ENCODE measurements at regions not wholly inside any gene's neighbourhood (a gene's known extent, or its start where the extent isn't known, plus 50 kb on each side); places are given as distances from the start of the nearest gene placed in this dataset.

DNA sequence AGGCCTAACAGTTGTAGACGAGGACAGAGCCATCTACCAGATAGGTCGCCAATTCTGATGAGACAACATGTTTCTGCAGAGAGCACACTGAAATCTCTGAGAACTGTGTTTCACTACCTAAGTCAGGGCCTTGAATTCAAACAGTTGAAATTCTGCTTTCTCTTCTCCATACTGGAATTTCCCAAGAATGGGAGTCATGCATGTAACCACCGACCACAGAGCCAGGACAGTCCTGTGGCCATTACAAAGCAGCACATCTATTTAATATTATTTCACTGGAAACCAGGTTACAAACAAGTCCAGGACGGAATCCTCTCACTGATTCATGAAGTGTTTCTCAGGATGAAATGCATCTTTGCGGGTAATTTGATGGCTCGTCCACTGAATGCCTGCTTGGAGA is 62.0 kb upstream of the ST8SIA6 start:
- DNase-seq = no peak
- intact Hi-C loops (cut with DNase I; ENCODE audit: low total_unique reads) = no loop called here
- TF ChIP-seq, protein P1, sequence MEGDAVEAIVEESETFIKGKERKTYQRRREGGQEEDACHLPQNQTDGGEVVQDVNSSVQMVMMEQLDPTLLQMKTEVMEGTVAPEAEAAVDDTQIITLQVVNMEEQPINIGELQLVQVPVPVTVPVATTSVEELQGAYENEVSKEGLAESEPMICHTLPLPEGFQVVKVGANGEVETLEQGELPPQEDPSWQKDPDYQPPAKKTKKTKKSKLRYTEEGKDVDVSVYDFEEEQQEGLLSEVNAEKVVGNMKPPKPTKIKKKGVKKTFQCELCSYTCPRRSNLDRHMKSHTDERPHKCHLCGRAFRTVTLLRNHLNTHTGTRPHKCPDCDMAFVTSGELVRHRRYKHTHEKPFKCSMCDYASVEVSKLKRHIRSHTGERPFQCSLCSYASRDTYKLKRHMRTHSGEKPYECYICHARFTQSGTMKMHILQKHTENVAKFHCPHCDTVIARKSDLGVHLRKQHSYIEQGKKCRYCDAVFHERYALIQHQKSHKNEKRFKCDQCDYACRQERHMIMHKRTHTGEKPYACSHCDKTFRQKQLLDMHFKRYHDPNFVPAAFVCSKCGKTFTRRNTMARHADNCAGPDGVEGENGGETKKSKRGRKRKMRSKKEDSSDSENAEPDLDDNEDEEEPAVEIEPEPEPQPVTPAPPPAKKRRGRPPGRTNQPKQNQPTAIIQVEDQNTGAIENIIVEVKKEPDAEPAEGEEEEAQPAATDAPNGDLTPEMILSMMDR (IDR thresholded peaks at IDR 0.05) = no peak

DNA sequence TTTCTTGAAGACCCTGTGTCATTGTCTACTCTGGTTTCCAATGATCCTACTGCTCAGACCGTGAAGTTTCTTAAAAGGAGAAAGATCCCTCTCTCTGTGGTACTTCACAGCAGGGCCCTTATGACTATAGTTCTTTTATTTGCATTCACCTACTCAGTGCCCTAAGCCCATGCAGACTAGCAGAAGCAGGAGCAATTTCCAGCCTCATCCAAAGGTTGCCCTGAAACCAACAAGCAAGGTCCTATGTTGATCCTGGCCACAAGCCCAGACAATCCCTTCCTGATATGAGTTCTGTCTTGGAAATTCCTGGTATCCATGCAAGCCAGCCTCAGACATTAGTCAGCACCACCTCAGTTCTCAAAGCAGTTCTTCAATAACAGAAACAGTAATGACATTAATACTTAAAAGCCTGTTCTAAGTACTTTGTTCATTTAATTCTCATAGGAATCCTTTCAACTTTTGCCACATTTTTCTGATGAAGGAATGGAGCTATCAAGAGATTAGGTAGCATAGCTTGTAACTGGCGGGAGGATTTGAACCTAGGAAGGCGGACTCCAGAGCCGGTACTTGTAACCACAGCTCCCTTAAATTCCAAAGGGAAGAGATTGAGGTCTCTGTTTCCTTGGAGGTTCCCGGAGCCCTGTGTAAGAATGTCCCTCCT is 58.1 kb upstream of the ST8SIA6 start:
- H3K4me3 ChIP-seq = no peak overlapping the region
- intact Hi-C loops (cut with DNase I; ENCODE audit: low total_unique reads) = no loop called here
- TF ChIP-seq, protein P1 (IDR thresholded peaks at IDR 0.05) = no peak
- H3K27ac ChIP-seq = no peak overlapping the region
- H3K27me3 ChIP-seq = no peaks in the 10 kb centered on the region
- peak in 1 of 2 donors; percentile 49 for DNase-seq
- no peaks in the 10 kb centered on the region for H3K36me3 ChIP-seq
- no peaks in the 10 kb centered on the region for H3K9me3 ChIP-seq
- H3K4me1 ChIP-seq = peaks cover 0 to 12% (median 4%) of the 10 kb centered on the region in 4 donors

More for the DNA sequence above, 62.0 kb upstream of the ST8SIA6 start:
- Histone ChIP-seq H3K36me3 (no peaks in the 10 kb centered on the region), H3K4me1 (peaks cover 0 to 12% (median 4%) of the 10 kb centered on the region in 4 donors), H3K27me3 (no peaks in the 10 kb centered on the region), H3K4me3 (no peak overlapping the region), H3K27ac (no peak overlapping the region), H3K9me3 (no peaks in the 10 kb centered on the region)

GRCh38 chr10:17510242-17510908 is 56.0 kb upstream of the ST8SIA6 start:
- Histone ChIP-seq H3K9me3 (no peaks in the 10 kb centered on the region), H3K4me1 (peaks cover 0 to 12% (median 4%) of the 10 kb centered on the region in 4 donors), H3K27ac (no peak overlapping the region), H3K4me3 (no peak overlapping the region), H3K36me3 (no peaks in the 10 kb centered on the region), H3K27me3 (no peaks in the 10 kb centered on the region)
- DNase-seq = no peak
- intact Hi-C loops (cut with DNase I; ENCODE audit: low total_unique reads) = no loop called here
- TF ChIP-seq, protein P1 (IDR thresholded peaks at IDR 0.05) = no peak

DNA sequence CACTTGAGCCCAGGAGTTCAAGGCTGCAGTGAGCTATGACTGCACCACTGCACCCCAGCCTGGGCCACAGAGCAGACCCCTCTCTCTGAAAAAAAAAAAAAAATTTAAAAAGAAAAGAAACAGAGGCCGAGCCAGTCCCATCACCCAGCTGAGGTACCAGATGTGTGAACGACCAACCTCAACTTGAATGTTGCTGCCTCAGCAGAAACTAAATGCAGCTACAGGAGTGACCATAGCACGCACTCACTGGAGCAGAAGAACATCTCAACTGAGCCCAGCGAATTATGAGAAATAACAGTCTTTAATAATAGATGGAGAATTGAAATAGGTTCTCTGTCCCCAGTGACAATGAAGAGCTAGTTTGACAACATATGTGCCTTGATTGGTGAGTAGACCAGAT is 53.1 kb upstream of the ST8SIA6 start:
- Histone ChIP-seq H3K4me1 (peaks cover 0 to 8% (median 3%) of the 10 kb centered on the region in 4 donors), H3K36me3 (no peaks in the 10 kb centered on the region), H3K4me3 (no peak overlapping the region), H3K9me3 (no peaks in the 10 kb centered on the region), H3K27ac (no peak overlapping the region), H3K27me3 (no peaks in the 10 kb centered on the region)
- TF ChIP-seq, protein P1 (IDR thresholded peaks at IDR 0.05) = no peak
- no peak for DNase-seq
- intact Hi-C loops (cut with DNase I; ENCODE audit: low total_unique reads) = no loop called here

DNA sequence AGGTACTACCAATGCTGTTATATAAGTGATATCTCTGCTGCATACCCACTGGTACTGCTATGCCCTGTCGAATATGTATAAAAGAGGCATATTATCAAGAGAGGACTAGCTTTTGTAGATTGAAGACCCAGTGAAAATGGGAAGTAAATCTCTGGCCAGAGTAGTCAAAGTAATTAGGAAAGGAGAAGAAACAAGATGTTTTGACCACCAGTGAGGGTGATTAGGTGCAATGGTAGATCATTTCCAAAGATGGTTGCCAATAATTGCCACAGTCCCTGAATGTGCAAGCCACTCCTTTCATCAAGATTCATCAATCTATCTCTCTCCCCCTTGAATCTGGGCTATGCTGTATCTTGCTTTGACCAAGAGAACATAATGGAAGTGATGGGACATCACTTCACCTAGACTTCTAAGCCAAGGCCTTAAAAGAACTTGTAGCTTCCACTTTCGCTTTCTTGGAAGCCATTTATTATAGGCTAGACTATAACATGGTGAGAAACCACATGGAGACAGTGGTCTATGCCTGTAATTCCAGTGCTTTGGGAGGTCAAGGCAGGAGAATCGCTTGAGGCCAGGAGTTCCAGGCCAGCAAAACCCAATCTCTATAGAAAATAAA is 52.6 kb upstream of the ST8SIA6 start:
- Histone ChIP-seq H3K27me3 (no peaks in the 10 kb centered on the region), H3K9me3 (no peaks in the 10 kb centered on the region), H3K4me1 (peaks cover 0 to 2% (median 0%) of the 10 kb centered on the region in 4 donors), H3K27ac (no peak overlapping the region), H3K4me3 (no peak overlapping the region), H3K36me3 (no peaks in the 10 kb centered on the region)
- TF ChIP-seq, protein P1 (IDR thresholded peaks at IDR 0.05) = no peak
- intact Hi-C loops (cut with DNase I; ENCODE audit: low total_unique reads) = no loop called here
- no peak for DNase-seq
